Lower leg skin (tissue), 4 donors: ENCODE measurements at regions not wholly inside any gene's neighbourhood (a gene's known extent, or its start where the extent isn't known, plus 50 kb on each side); places are given as distances from the start of the nearest gene placed in this dataset.

Source experiments
- DNase-seq, 2 donors: peaks; one replicate each; pipeline ENCODE4 v3.0.0-alpha.2; 2019; ENCODE audit warnings: low spot score in 2 of 2
- H3K4me3 ChIP-seq: fragments of 200-600 bp; sonication (generic); 2 replicates; pipeline ENCODE4 v1.5.1; 2017; ENCODE audit warnings: mild to moderate bottlenecking, low read depth; ENCODE audit not compliant: poor library complexity, severe bottlenecking
- POLR2A ChIP-seq, 2 donors: fragments of 450-650 bp; IDR thresholded peaks; one replicate each; pipeline ENCODE4 v1.6.1; 2016 to 2017; ENCODE audit warnings: antibody characterized with exemption in 2 of 2, mild to moderate bottlenecking in 1 of 2, moderate library complexity in 1 of 2
- WGBS, 2 donors: methylation state at CpG; one replicate each; pipeline ENCODE4 v1.1.5; 2018; 5-methylcytosine and 5-hydroxymethylcytosine counted together
- intact Hi-C: fragments of 100-400 bp; cut with DNase I; formaldehyde crosslinking; loops from one replicate; pipeline ENCODE4 v1.15.0; 2023; ENCODE audit warnings: low total_unique reads
- TF ChIP-seq, protein P1 (sequence below), 3 donors: fragments of 450-650 bp; IDR thresholded peaks; one replicate each; pipeline ENCODE4 v1.5.1; 2016; ENCODE audit warnings: antibody characterized with exemption in 3 of 3, mild to moderate bottlenecking in 3 of 3, moderate library complexity in 2 of 3

DNA sequence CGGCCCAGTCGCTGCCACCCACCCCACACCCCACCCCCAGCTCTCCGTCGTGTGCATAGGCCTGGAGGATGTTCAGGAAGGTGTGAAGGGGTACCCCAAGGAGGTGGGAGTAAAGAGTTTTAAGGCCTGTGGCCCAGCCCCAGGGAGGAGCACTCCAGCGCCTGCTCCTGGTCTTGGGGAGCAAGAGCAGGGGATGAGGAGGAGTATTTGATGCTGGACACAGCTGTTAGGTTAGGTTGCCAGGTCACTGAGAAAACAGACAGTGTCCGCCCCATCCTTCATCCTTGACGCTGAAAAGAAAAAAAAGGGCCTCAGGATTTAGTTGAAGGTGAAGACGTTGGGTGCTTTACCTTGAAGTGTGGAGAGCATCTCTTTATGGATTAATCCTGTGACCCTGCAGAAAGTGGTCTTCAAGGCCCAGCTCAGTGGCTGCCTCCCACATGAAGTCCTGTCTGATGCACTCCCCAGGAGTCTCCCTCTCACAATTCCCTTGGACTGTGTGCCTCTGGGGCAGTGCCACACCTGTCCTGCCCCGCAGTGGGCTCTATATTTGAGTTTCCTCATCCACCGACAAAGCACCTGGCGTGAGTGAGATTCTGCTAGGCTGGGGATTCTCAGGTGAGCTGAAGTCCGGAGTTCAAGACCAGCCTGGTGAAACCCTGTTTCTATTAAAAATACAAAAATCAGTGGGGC is 101.8 kb downstream of the SPRY4 start:
- WGBS, 2 donors = 89 to 92% methylated on average over 12 of the region's 12 CpGs
- no peak overlapping the region for H3K4me3 ChIP-seq
- intact Hi-C loops = no loop called here

DNA sequence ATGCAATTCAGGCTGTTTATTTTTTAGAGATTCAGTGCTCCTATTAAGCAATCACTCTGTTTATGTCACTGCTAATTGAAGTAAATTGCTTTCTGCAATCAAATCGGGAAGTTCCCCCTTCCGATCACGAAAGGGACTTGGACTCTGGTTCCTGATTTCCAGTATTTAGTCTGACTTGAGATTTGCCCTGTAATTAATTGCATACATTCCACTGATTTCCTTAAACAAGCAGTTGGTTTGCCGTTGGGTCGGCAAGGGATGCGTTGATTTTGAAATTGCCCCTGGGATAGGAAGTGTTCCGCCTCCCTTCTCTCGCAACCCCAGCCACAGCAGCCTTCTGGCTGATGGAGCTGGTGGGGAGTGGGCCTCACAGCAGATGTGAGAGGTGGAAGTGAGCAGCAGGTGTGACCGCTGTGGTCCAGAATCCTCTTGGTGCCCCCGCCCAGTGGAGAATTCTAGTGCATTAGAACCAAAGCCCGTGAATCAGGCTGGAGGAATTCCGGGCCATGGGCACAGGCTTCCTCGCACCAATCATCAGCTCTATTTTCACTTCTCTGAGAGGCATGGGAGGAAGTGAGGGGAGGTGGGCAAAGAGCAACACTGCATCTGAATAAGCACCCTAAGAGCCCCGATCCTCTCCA is 102.5 kb downstream of the SPRY4 start:
- no peak overlapping the region for H3K4me3 ChIP-seq
- intact Hi-C loops = no loop called here
- 69 to 76% methylated on average over 14 of the region's 14 CpGs for WGBS, 2 donors
- TF ChIP-seq, protein P1, sequence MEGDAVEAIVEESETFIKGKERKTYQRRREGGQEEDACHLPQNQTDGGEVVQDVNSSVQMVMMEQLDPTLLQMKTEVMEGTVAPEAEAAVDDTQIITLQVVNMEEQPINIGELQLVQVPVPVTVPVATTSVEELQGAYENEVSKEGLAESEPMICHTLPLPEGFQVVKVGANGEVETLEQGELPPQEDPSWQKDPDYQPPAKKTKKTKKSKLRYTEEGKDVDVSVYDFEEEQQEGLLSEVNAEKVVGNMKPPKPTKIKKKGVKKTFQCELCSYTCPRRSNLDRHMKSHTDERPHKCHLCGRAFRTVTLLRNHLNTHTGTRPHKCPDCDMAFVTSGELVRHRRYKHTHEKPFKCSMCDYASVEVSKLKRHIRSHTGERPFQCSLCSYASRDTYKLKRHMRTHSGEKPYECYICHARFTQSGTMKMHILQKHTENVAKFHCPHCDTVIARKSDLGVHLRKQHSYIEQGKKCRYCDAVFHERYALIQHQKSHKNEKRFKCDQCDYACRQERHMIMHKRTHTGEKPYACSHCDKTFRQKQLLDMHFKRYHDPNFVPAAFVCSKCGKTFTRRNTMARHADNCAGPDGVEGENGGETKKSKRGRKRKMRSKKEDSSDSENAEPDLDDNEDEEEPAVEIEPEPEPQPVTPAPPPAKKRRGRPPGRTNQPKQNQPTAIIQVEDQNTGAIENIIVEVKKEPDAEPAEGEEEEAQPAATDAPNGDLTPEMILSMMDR (IDR thresholded peaks at IDR 0.05) = no peak
- no peak for TF ChIP-seq POLR2A (IDR thresholded peaks at IDR 0.05)
- no peak for DNase-seq

More for the DNA sequence above, 101.8 kb downstream of the SPRY4 start:
- TF ChIP-seq POLR2A (IDR thresholded peaks at IDR 0.05) = no peak
- TF ChIP-seq, protein P1 (IDR thresholded peaks at IDR 0.05) = no peak
- DNase-seq = no peak

DNA sequence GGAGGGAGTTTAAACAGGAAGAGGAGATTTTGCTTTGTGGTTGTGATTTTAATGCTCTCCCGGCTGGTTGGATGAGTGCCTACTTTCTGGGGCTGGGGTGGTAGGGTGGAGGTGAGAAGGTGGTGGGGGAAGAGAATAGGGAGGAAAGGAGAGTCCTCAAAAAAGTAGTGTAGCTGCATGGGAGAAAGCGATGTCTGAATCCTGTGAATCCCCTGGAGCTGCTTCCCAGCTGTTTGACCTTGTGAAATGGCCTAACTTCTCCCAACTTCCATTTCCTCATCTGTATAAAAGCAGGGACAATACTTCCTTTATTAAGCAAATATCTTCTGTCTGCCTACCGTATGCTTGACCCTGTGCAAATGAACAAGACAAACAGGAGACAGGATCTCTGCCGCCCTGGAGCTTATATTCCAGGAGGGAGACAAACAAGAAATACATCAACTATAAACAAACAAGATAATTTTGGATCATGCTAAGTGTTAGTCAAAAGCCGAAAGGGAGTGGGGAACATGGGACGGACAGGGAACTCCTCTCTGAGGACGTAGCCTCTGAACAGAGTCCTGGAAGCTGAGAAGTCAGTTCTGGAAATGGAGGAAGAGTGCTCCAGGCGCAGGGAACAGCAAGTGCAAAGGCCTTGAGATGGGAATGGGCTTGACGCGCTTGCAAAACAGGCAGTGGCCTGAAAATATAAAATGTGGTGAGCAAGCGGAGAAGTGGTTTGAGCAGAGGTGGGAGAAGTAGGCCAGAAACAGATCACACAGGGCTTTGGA is 103.5 kb downstream of the SPRY4 start:
- TF ChIP-seq, protein P1 (IDR thresholded peaks at IDR 0.05) = no peak
- TF ChIP-seq POLR2A (IDR thresholded peaks at IDR 0.05) = no peak
- H3K4me3 ChIP-seq = no peak overlapping the region
- intact Hi-C loops = no loop called here
- 76 to 80% methylated on average over 11 of the region's 11 CpGs for WGBS, 2 donors
- DNase-seq = no peak

DNA sequence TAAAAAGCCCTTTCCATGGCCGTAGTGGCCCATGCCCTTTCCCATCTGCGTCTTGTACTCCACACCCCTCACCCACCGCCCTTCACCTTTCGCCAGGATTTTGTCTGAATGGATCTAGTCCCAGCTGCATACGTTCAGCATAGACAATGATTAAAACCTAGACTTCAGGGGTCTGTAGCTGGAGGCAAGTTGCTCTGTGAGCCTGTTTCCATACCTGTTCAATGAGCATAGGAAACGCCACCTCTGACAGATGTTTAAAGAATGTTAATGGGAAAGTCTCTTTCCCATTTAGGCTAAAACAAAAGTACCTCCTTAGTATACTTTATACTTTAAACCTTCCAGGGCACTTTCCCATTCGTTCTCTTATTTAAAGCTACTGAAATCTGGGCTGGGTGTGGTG is 105.7 kb downstream of the SPRY4 start:
- DNase-seq = no peak
- no peak for TF ChIP-seq POLR2A (IDR thresholded peaks at IDR 0.05)
- TF ChIP-seq, protein P1 (IDR thresholded peaks at IDR 0.05) = no peak
- intact Hi-C loops = no loop called here
- no peak overlapping the region for H3K4me3 ChIP-seq
- WGBS, 2 donors = 89 to 92% methylated on average over 7 of the region's 7 CpGs

DNA sequence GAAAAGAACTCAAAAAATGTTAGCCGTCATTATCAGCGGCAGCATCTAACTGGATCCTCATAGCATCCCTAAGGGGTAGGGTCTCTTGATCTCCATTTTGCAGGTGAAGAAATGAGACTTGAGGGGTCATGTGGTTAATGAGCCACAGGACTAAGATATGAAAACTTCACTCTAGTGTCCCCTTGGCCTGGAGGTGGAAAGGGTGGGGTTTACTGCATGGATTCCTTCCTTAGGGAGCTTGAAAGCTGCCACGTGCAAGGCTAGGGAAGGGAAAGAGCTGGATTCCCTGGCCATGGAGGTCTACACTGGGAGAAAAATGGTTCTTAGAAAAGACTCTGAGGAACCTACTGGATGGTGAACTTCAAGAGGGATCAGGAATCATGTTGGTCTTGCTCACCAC is 107.9 kb downstream of the SPRY4 start:
- no peak for DNase-seq
- WGBS, 2 donors = 88 to 89% methylated on average over 3 of the region's 3 CpGs
- H3K4me3 ChIP-seq = no peak overlapping the region
- intact Hi-C loops = no loop called here
- no peak for TF ChIP-seq POLR2A (IDR thresholded peaks at IDR 0.05)
- TF ChIP-seq, protein P1 (IDR thresholded peaks at IDR 0.05) = no peak
